Stimulated activated CD8-positive, alpha-beta memory T cell treated with anti-CD3 and anti-CD28 coated beads, Interleukin-4, amount 100 ng/mL, for 24 hours (primary cell): ENCODE measurements at regions not wholly inside any gene's neighbourhood (a gene's known extent, or its start where the extent isn't known, plus 50 kb on each side); places are given as distances from the start of the nearest gene placed in this dataset.

ENCODE experiments used
- DNase-seq: peaks from one replicate; pipeline ENCODE4 v3.0.0-alpha.2; 2020; ENCODE audit warnings: low read depth

DNA sequence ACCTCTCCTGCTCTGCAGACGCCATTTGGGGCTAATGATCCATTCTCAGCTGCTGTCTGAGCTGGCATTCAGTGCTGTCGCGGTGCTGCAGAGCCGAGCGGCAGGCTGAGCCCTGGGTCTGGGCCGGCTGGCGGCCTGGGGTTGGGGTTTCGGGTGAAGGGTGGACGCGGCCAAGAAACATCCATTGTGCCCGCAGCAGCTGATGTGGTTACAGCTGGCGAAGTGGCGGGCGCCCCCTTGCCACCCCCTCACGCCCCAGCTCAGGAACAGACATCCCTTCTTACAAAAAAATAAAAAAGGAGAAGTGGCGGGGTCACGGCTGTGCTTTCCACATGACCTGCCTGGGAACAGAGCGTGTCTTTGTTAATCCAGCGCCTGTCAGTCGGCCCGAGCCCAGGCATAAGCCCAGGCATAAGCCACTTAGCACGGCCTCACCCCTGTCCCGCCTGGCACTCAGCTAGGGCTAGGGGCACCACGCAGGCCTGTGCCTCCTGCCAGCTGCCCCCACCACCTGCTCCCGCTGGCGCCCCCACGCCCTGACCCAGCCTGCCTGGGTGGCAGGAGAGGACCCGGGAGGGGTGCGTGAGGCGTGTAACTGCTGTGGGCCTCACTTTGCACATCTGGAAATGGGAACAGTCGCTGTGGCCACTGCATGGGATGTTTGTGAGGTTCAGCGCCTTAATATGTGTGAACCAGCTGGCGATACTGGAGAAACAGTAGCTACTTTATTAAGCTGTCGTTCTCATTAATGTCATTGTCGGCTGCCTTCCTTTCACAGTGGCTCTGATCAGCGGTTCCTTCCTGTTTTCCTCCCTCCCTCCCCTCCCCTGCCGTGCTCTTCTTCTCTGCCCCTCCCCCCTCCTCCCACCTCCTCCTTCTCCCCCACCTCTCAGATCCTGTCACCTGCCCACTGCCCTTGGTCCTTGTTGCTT lies 197.7 kb upstream of the CIBAR2 start:
- DNase-seq = no peak

DNA sequence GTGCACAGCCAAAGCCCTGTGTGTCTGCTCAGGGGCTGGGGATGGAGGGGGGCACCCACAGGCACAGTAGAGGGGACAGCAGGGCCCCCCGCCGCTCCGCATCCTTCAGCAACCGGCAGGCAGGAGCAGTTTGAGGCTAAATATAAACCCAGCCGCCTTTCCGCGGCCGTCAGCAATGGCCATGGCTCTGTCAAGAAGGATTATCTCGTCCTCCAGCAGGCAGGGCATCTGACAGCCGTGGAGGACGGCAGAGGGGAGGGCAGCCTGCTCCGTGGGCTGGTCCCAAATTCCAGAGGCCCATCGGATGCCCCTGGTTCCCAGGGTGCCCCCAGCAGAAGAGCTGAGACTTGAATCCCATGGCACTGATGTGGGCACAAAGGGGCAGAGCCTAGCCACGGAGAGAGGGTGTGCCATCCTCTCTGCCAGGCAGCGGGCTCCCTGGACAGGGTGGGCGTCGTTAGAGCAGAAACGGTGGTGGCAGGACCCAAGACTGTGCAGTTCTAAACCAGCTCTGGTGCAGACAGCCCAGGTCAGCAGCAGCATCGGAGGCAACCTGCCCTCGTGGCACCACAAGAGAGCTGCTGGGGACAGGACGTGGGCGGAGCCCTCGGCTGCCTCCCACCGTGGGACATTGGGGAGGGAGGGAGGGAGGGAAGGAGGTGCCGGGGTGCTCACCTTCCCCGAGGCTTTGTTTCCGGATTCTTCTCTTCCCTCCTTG lies 198.8 kb upstream of the CIBAR2 start:
- no peak for DNase-seq

DNA sequence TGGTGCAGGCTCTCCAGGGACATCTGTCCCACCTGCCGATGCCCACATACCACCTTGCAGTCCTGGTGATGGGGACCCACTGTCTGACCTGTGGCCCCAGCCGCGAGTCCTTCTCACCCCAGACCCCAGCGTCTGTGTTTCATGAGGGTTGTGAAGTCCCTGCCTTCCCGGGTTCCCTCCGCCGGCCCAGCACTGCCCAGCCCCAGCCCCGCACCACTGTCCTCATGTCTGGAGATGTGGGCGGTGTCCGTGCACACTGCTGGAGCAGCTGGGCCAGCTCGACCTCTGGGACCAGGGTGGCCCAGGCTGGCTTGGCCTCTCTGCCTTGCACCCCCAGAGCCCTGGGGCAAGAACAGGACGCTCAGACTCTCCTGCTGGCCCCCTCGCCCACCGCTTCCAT lies 199.5 kb upstream of the CIBAR2 start:
- no peak for DNase-seq

DNA sequence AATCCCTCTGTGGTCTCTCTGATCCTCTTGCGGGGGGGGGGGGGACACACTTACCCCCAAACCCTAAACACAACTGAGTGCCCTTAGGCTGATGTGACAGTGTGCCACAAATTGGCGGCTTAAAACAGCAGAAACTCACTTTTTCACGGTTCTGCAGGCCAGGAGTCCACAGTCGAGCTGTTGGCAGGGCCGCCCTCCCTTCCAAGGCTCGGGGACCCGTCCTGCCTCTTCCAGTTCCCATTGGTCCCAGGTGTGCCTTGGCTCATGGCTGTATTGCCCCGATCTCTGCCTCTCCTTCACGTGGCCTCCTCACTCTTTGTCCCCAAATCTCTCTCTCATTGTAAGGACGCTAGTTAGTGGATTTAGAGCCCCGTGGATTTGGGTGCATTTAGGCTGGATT lies 199.9 kb upstream of the CIBAR2 start:
- no peak for DNase-seq

DNA sequence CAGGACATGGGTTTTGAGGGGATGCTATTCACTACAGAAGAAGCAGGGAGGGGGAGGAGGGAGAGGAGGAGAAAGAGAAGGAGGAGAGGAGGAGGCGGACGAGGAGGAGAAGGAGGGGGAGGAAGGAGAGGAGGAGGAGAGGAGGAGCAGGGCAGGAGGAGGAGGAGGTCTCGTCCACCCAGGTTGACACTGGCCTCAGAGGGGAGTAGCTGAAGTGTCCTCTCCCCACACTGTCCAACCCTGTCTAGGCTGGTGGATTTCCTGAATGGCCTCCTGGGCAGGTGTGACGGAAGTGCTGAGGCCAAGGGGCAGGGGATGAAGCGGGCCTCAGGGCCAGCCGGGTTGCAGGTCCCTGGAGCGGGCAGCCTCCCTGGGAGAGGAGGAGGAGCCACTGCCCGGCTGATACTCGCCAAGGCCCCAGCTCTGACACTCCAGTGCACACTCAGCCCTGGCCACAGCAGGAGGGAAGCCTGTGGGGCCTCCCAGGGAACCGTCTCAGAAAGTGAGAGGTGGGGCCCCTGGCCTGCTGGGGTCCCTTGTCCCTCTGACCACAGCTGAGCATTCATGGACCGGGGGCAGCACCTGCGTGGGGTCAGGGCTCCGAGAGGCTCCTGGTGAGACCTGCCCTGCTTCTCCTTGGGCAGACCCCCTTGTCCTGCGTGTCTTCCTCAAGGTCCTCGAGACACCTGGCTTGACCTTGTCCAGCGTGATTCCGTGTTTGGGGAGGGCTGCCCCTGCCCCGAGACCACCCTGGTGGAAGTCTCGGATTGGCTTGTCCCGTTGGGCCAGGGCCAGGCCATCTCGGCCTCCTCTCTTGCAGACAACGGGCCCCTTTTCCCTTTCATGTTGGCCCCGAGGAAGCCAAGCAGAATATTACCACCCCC lies 200.6 kb upstream of the CIBAR2 start:
- no peak for DNase-seq

DNA sequence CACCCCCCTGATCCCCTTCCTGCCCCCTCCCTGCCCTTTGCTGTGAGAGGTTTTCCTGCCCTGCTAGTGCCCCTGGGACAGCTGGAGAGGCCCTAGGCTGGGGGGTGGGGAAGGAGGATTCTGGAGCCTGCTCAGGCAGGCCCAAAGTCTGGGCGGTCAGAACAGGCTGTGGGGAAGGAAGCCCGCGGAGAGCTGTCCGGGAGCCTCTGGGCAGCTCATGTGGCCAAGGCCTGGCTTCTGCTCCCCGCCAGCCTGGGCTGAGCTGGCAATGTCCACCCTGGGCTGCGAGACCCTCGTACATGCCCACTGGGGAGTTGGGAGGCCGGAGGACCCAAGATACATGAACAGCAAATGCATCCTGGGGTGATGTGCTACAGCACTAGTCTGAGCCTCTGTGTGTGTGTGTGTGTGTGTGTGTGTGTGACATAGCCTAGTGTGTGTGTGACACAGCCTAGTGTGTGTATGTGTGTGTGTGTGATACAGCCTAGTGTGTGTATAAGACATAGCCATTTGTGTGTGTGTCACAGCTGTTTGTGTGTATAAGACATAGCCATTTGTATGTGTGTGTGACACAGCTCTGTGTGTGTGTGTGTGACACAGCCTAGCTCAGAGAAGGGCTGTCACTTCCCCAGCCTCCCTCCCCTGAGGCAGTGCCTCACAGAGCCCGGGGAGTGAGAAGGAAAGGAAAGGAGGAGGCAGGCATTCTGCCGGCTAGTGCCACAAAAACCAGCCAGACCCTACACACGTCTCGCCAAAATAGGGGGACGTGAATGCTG lies 201.4 kb upstream of the CIBAR2 start:
- no peak for DNase-seq

DNA sequence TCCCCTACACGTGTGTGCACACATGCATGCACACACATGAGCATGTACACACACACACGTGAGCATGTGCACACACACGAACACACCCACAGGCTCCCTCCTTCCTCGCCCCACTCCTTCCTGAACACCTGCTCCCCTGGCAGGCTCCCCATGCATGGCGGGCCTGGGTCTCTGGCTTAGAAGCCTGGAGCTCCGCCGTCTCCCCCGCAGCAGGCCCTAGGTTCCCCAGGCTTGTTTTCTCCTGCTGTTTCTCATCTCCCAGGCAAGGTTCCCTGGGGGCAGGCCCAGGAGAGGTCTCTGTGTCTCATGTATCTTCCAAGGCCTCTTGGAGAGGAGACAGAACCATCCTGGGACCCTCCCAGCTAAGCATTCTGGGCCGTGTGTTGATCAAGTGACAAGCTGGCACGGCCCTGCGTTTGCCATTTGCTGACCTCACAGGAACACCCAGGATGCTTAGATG lies 202.3 kb upstream of the CIBAR2 start:
- DNase-seq = no peak

DNA sequence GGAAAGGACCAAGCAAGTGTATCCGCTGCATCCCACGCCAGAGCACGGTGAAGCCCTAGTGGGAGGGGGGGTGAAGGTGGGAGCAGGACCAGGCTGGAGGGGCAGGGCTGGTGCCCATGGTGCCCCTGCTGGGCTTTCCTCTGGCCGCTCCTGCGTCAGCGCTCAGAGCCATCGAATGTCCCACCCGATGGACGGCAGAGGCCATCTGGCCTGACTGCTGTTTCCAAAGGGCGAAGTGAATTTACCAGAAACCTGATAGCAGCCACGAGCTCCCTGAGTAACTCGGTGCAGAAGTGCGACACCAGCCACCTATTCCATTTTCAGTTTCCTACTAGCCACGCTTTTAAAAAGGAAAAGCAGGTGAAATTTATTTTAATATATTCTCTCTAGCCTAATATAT lies 203.6 kb upstream of the CIBAR2 start:
- no peak for DNase-seq

DNA sequence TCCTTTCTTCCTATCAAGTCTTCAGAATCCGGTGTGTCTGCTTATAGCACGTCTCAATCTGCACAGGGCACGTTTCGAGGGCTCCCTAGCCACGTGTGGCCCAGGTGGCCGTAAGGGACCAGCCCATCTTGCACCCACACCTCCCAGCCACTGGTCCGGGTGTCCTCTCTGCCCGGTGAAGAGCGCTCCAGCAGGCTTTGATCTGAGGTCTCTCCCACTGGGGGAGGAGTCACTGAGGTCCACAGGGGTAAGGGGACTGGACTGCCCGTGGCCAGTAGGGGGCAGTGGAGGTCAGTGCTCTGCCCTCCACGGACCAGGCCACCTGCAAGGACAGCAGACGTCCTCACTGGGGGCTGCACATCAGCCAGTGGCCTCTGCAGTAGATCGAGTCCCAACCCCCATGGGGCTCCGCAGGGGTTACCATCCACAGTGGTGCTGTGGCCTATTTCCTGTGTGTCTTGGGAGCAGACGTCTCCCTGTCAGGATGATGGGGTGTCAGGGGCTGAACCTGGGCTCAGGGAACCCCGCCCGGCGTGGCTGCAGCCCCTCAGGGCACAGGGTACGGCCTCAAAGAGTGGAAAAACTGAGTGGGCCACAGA lies 204.1 kb upstream of the CIBAR2 start:
- no peak for DNase-seq

DNA sequence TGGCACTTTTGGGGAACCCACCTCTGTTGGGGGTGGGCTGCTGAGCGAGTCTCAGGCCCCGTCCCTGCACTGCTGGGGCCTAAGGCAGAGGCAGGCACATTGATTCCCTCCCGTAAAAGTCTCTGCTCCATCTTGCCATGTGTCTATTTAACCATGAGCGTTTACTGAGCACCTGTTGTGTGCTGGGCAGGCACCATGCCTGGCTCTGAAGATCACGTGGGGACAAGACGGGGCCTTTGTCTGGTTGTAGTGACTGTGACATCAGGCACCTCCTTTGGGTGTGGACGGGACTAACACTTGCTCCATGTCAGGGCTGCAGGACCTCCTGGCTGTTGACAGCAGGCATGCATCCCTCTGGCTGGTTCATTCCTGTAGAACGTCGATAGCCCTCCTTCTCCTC lies 204.7 kb upstream of the CIBAR2 start:
- no peak for DNase-seq

DNA sequence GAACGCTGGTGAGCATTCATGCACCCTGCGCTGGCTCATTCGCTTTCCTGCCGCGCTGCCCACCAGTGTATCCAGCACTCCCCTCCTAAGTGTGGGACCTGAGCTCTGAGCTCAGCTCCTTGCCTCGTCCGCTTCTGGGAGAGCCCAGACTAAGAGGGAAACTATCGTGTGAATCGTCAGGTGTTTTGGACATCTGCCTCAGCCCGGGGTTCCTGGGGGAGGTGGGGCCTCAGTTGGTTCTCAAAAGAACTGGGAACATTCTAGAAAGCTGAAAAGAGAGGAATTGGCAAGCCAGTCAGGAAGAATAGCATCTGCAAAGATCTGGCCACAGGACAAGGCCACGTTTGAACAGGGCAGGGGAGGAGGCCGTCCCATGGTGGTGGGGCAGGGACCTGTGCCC lies 205.4 kb upstream of the CIBAR2 start:
- DNase-seq = no peak

DNA sequence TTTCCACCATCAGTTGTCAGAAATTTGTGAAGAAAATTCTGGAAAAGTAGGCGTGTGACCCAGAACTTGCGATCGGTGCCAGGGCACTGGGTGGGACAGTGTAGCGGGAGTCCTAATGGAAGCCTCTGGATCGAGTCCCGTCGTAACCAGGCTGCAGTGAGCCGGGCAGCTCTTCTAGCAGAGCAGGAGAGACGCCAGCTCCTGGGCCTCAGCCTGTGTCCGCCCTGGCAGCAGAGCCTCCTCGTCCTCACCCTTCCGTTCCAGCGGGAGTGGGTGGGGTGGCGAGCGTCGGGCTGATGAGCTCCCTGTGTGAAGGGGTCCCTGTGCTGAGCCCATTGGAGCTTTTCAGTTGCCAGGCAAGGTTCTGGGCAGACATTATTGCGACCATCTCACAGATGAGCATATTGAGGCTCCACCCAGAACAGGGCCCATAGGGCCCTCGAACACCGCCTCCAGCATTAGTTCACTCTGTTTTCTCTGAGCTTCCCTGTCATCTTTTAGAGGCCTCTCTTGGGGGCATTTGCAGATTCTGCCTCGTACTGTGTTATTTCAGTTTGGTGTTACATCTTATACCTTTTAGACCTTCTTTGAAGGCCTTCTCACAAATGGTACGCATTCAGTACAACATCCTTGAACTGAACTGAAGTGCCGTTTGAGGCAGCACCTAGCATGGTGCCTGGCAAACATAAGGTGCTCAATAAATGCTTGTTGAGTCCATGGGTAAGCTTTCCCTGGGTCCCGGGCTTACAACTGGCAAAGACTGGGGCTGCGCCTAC lies 207.1 kb upstream of the CIBAR2 start:
- DNase-seq = no peak

DNA sequence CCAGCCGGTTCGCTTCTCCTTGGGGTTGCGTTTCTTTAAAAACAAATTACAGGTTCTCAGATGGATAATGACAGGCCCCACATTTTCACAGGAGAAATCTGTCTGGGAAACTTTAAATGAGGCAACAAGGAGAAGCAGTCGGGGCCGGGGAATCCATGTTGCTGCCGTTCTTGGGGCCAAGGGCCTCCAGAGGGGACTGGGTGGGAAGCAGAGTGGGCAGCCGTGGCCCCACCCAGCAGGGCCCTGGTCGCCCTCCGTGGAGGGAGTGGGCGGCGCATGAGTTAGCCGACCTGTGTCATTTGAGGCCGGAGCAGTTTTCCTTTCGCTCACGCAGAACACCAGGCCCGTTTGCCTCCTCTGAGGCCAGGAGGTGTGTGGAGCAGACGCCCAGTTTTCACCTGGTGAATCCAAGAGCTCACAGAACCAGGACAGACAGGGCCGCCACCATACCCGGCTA lies 207.7 kb upstream of the CIBAR2 start:
- no peak for DNase-seq

DNA sequence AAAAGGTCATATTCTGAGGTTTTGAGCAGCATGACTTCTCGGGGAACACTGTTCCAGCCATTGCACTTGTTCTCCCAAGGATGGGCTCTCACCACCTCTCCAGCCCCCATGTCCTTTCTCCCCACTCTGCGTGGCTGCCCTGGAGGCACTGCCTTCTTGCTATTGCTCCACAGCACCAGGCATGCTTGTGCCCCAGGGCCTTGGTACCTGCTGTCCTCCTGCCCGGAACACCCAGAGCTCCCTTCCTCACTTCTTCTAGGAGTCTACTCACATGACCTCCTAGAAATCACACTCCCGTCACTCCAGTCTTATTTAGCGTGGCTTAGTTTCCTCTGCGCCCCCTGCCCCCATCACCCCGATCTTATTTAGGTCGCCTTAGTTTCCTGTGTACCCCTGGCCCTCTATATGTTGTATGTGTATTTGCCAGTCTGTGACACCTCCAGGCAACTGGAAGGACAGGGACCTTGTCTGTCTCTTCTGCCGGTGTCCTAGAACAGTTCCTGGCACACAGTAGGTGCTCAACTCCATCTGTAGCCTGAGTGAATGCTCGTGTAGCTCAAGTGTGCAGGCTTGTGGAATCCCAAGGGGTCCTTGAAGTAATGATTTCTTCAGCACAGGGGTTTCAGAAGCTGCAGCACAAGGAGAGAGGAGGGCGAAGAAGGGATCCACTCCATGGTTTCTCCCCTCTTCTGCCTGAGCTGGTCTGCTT lies 208.6 kb upstream of the CIBAR2 start:
- no peak for DNase-seq

DNA sequence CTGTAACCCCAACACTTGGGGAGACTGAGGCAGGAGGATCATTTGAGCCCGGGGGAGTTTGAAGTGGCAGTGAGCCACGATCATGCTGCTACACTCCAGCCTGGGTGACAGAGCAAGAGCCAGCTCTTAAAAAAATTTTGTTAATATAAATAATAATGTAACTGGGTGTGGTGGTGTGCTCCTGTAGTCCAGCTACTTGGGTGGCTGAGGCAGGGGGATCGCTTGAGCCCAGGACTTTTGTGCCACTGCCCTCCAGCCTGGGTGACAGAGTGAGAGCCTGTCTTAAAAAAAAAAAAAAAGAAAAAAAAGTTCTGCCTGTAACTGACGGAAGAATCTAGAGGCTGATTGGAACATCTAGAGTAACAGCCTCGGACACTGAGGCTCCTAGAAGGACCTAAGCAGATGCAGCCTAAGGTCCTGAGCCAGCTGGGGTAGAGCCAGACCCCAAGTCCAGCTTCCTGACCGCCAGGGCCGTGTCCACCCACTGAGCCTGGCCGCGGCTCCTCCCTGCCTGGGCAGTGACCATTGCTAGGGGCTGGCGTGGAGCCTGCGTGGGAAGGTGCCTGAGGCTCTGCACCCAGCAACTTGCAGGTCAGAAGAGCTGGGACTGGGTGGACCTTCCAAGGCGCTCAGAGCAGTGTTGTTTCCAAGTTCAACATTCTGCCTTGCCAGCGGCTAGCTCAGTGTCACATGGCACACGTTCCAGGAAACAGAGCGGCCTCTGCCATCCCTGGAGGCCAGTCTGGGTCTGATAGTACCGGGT lies 209.4 kb upstream of the CIBAR2 start:
- no peak for DNase-seq

DNA sequence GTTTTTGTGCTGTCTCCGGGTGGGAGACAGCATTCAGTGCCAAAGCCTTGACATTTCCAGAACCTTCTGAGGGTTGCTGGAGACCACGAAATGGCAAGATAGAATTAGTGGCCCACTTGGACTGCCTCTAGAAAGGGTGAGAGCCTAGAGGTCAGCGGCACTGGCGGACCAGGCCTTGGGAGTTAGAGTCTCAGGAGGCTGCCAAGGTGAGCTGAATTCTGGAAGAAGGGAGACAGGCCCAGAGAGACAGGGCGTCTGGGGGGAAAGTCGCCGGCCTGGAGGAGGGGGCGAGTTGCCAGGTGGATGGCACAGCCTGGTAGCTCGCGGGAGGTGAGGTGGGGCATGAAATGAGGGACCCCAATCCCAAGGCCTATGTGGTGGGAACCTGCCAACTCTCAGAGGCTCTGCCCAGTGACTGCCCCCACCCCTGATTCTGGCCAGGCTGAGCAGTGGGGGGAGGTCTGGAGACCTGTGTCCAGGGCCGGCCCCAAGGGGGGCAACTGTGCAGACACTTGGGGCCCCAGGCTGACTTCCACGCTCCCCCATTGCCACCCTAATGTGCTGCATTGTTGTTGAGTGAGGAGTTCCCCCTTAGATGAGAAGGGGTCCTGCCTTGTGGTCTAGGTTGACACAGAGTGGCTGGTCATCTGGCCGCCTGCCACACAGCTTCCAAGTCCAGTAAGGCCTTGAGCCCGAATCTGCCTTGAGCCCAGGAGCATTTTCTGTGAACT lies 211.1 kb upstream of the CIBAR2 start:
- DNase-seq = no peak

DNA sequence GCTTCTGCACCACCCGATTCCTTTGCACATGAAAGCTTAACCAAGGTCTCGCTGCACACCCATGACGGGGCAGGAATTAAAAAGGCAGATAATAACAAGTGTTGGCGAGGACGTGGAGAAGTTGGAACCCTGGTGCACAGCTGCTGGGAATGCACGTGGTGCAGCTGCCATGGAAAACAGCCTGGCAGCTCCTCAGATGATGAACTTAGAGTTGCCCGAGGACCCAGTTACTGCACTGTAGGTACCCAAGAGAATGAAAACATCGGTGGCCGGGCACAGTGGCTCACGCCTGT lies 211.6 kb upstream of the CIBAR2 start:
- no peak for DNase-seq

DNA sequence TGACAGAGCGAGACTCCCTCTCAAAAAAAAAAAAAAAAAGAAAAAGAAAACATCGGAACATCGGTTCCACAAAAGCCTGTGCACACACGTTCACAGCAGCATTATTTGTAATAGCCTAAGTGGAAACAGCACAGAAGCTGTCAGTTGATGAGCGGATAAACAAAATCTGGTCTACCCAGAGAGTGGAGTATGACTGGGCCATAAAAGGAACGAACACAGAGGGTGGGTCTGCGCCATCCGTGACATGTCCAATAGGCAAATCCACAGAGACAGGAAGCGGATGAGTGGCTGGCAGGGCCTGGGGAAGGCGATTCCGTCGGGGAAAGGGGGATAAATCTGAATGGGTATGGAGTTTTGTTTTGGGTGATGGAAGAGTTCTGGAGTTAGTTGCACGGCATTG lies 212.2 kb upstream of the CIBAR2 start:
- no peak for DNase-seq
